Neural progenitor cell (in vitro differentiated cells): ENCODE measurements at regions not wholly inside any gene's neighbourhood (a gene's known extent, or its start where the extent isn't known, plus 50 kb on each side); places are given as distances from the start of the nearest gene placed in this dataset.

ENCODE experiments used
- EZH2 ChIP-seq: fragments of 200-600 bp; sonication (generic); IDR thresholded peaks from 2 replicates; pipeline ENCODE4 v1.6.1; 2017; ENCODE audit warnings: antibody characterized with exemption, mild to moderate bottlenecking, moderate library complexity
- TF ChIP-seq, protein P1 (sequence below): fragments of 200-600 bp; sonication (generic); IDR thresholded peaks from 2 replicates; pipeline ENCODE4 v1.5.1; 2017; ENCODE audit warnings: antibody characterized with exemption, mild to moderate bottlenecking

DNA sequence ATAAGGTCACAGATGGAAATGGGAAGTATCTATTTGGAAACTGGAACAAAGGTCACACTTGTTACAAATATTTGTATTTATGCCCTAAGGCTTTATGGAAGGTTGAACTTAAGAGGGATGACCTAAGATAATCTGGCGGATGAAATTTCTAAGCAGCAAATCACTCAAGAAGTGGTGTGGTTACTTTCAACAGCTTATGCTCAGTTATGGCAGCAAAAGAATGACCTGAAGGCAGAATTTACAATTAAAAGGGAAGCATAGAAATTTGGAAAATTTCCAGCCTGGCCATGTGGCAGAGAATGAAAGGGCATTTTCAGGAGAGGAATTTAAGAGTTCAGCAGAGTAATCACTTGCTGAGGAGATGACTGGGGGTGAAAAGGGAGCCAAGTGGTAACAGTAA, 95.8 kb upstream of the TNS3 start:
- TF ChIP-seq, protein P1, sequence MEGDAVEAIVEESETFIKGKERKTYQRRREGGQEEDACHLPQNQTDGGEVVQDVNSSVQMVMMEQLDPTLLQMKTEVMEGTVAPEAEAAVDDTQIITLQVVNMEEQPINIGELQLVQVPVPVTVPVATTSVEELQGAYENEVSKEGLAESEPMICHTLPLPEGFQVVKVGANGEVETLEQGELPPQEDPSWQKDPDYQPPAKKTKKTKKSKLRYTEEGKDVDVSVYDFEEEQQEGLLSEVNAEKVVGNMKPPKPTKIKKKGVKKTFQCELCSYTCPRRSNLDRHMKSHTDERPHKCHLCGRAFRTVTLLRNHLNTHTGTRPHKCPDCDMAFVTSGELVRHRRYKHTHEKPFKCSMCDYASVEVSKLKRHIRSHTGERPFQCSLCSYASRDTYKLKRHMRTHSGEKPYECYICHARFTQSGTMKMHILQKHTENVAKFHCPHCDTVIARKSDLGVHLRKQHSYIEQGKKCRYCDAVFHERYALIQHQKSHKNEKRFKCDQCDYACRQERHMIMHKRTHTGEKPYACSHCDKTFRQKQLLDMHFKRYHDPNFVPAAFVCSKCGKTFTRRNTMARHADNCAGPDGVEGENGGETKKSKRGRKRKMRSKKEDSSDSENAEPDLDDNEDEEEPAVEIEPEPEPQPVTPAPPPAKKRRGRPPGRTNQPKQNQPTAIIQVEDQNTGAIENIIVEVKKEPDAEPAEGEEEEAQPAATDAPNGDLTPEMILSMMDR, result no peak
- TF ChIP-seq EZH2, result no peak
